Anterior cingulate cortex (tissue), 58 donors: ENCODE measurements at regions not wholly inside any gene's neighbourhood (a gene's known extent, or its start where the extent isn't known, plus 50 kb on each side); places are given as distances from the start of the nearest gene placed in this dataset.
"Not testable (repeated sequence)": the region's sequence is repeated elsewhere in the genome, so short reads cannot be mapped to it uniquely, and the experiment has no call there.

Experiments
- DNase-seq, 58 donors: peaks; one replicate each; lab custom pipeline; 2025; lab: John Stamatoyannopoulos, UW

DNA sequence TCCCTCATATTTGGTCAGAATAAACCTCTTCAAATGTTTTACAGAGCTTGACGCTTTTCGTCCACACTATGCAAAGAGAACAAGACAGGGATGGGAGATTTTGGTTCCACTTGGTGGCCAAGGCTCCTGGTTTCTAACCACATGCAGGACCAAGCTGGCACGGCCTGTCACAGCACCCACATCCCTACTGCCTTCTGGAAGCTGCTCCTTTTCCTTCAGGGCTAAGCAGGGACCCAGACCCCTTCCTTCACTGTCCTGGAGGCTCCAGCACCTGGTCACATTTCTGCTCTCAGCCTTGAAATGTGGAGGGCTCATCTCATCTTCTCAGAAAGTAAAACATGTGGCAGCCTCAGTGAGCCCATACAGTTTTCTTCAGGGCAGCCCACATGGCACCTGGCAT, 50.4 kb upstream of the ARHGEF7 start:
- no peak for DNase-seq

DNA sequence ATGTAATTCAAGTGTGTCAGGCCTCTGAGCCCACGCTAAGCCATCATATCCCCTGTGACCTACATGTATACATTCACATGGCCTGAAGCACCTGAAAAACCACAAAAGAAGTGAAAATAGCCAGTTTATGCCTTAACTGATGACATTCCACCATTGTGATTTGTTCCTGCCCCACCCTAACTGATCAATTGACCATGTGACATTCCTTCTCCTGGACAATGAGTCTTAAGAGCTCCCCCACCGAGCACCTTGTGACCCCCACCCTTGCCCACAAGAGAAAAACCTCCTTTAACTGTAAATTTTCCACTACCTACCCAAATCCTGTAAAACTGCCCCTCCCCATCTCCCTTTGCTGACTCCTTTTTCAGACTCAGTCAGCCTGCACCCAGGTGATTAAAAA, 52.1 kb upstream of the ARHGEF7 start:
- no peak for DNase-seq

DNA sequence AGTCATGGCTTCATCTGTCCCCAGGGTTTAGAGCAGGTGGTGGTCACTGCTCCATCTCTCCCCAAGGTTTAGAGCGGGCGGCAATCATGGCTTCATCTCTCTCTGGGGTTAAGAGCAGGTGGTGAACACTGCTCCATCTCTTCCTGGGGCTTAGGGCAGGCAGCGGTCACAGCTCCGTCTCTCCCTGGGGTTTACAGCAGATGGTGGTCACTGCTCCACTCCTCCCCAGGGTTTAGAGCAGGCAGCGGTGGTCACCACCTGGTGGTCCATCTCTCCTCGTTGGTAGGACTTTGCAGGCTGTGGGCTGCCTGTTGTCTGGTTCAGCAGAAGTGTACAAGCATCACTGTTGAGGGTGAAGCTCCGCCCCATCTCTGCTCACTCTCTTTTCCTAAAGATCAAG, 52.8 kb upstream of the ARHGEF7 start:
- no peak for DNase-seq

DNA sequence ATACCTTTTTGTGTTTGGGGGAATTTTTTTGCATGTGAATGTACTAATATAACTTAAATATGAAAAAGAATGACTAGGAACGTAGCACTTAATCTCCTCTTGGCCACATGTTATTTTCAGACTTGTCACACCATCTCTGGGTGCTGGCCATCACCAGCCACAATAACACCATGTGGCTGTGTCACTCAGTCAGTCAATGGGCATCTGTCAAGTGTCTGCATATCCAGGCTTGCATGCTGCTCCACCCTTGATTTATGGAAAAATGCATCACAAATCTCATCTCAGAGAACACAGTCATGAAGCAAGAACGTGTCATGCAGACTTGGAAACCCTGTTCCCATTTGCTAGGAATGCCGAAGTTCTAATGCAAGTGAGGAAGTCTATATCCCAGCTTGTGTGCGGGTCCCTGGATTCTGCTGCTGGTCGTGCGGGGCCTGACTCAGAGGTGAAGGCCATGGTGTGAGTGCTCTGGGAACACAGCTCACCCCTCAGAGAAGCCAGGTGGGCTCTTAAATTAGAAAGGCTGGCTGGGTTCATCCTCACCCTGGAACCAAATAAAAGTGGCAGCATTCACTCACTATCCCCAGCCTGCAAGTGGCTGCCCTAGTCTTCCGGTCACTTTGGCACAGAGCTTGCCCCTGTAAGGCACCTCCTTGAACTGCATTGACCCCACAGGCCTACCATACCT, 53.6 kb upstream of the ARHGEF7 start:
- DNase-seq = no peak

DNA sequence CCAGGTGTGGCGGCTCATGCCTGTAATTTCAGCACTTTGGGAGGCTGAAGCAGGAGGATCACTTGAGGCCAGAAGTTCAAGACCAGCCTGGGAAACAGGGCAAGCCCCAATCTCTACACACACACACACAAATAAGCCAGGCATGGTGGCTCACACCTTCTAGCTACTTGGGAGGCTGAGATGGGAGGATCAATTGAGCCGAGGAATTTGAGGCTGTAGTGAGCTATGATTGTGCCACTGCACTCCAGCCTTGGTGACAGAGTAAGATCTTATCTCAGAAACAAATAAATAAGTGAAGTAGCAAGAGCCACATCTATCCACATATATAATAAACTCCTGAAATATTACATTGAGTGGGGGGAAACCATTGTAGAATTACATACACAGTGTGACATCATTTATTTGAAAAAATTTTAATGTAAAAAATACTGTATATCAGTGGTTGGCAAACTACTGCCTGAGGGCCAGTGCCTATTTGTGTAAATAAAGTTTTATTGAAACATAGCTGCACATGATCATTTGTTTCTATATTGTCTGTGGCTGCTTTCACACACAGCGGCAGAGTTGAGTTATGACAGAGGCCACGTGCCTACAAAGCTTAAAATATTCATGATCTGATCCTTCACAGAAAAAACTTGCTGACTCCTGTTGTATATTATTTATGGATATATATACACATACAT, 54.7 kb upstream of the ARHGEF7 start:
- no peak for DNase-seq

DNA sequence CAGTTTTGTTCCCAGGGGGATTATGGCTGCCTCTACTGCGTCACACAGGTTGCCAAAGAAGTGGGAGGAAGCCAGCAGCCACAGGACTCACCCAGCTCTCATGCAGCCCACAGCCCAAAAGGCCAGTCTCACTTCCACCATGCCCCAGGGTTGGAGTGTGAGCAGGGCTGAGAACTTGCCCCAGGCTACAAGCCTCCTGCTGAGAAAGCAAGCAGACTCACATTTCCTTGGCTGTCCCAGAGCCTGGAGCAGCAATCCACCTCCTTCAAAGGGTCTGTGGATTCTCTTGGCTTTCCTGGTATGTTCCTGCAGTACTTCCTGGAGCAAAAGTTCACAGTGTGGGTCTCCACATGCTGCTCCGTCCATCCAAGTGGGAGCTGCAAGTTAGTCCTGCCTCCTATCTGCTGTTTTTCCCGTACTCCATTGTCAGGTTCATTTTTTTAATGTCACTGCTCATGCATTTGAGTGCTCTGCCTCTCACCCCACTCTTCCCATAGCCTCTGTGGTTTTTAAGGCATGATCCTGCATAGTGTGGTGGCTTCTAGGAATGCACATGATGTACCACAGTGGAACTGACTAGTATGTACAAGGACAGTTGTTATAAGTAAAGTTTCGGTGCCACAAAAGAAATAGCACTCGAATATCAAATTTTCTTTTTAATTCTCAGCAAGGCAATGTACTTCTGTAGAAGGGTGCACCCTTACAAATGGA, 56.2 kb upstream of the ARHGEF7 start:
- no peak for DNase-seq

DNA sequence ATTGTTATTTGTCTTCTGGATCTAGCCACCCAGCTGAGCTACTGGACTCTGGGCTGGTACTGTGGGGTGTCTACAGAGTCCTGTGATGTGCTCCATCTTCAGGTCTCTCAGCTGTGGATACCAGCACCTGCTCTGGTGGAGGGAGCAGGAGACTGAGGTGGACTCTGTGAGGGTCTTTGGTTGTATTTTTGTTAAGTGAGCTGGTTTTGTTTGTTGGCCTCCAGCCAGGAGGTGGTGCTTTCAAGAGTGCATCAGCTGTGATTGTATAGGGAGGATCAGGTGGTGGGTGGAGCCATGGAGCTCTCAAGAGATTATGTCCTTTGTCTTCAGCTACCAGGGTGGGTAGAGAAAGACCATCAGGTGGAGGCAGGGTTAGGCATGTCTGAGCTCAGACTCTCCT, 56.8 kb upstream of the ARHGEF7 start:
- DNase-seq = not testable (repeated sequence)

DNA sequence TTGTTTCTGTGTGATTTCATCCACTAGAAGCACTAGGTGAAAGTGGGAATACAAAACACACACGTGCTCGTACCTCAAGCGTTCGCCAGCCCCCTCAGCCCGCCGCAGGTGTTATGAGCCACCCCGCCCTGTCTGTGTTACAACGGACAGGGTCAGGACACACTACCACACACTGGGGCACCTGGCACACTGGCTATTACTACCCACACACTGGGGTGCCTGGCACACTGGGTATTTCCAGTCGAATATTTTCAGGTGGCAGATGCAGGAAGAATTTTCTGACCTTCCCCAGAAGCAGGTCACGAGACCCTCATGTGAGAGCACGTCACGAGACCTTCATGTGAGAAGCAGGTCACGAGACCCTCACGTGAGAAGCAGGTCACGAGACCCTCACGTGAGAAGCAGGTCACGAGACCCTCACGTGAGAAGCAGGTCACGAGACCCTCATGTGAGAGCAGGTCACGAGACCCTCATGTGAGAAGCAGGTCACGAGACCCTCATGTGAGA, 63.3 kb upstream of the ARHGEF7 start:
- DNase-seq = not testable (repeated sequence)

DNA sequence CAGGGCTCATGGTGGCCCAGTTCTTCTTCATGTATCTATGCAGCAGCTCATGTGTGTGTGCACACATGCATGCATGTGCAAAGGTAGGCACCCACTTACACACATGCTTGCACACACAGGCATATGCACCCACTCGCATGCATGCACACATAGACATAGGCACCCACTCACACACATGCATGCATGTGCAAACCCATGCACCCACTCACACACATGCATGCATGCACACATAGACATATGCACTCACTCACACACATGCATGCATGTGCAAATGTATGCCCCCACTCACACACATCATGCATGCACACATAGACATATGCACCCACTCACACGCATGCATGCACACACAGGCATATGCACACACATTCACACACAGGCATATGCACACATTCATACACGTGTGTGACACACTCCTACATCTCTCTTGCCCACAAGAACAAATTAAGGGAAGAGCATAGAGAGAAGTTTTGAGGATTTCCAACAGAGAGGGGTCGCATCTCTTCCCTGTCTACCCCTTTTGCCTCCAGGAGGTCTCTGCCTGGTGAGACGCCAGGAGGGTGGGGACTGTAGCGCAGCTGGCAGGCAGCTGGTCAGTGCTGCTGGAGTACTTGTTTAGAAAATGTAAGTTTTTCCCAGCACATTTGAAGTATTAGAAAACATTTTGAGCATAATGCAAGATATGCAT, 63.9 kb upstream of the ARHGEF7 start:
- DNase-seq = no peak

DNA sequence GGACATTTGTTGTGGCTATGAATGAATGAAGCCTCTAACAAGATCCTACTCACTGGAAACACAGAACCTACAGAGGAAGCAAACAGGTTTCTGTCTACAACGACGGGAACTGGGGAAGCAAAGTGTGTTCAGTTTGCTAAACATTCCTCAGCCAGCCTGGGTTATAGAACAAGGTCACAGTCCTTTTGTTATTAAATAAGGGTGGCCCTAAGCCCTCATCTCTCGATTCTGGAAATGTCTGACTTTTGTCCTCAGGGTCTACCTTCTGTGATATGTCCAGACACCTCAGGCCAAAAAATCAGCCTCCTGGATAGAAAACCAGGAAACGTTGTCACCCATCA, 64.6 kb upstream of the ARHGEF7 start:
- no peak for DNase-seq

DNA sequence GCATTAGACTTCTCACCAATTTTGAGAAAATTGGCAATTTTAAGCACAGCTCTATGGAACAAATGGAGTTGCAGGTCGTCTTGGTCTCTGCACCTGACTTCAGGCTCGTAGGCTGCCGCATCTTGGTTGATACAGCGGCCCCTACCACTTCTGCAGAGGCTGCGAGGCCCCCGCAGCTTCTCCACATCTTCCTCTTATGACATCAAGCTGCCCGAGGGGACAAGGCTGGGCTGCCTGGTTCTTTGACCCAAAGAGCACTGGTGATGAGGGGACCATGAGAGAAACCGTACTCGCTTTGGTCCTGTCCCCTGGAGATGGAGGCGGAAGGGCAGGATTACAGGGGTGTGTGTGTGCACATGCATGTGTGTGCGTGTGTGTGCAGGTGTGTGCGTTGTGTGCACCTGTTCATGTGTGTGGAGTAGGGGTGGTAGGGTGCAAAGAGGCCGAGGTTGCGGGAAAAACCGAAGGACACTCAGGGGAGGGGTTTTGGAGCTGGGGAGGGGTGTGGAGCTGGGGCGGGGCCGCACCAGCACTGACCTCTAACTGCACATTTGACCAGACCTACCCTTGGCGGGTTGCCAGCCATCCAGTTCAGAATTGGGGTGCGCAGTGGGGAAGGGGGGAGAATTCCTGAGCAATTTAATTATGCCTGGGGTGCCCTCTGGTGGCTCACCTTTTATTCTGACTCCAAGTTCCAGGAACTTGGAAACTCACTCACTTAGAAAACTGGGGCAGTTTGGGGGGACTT, 65.1 kb upstream of the ARHGEF7 start:
- DNase-seq = peak in 9 of 58 donors; percentile 9 to 42 (median 32)

DNA sequence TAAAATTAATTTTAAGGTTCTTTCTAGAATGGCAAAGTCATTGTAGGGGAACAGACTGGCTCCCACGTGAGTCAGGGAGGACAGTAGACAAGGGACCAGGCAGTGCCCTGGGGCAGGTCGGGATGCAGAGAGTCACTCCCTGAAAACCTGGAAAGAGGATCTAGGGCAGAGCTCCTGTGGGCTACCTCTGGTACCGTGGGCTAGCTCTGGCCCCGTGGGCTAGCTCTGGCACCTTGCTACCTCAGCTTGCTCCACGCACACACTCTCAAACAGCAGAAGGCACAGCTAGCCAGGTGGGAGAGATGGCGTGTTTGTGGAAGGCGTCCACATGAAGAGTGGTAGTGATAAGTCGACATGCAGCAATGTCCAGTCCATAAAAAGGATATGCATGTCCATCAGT, 66.7 kb upstream of the ARHGEF7 start:
- DNase-seq = no peak

DNA sequence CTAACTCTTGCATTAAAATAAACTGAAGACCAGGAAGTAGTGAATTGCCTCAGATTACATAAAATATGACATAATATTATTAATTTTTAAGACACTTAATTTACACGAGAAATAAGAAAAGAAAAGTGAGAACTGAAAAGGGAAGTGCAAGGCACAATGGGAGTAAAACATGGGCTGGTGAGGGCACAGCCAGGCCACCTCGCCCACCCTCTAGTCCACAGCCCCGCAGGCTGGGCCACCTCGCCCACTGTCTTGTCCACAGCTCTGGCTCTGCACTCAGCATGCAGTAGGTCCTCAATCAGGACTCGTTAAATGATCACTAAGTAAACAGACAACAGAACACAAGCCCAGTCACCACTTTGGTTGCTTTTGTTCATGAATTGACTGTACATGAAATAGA, 67.8 kb upstream of the ARHGEF7 start:
- no peak for DNase-seq

DNA sequence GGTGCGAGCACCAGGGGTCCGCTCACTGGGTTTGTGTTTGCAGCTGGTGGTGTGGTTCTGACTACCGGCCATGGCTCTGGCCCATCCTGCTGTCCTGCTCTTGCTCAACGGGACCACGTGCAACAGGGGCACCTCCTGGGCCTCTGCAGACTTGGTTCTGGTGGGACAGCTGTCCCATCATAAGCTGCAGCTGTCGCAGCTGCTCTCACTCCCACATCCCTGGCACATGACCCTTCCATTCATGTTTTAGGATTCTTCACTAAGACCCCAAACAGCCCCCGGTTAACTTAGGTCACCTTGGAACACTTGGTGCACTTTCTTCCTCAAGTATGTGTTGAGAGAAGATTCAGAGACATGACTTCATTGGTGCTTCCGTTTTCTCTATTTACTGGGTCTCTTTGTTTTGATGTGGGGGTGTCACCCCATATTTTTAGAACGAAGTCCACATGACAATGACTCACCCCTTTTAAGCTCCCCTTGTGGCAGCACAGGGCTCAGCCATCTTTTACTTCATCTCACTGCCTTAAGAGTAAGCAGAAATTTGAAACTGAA, 68.4 kb upstream of the ARHGEF7 start:
- peak in 1 of 58 donors; percentile 12 for DNase-seq

DNA sequence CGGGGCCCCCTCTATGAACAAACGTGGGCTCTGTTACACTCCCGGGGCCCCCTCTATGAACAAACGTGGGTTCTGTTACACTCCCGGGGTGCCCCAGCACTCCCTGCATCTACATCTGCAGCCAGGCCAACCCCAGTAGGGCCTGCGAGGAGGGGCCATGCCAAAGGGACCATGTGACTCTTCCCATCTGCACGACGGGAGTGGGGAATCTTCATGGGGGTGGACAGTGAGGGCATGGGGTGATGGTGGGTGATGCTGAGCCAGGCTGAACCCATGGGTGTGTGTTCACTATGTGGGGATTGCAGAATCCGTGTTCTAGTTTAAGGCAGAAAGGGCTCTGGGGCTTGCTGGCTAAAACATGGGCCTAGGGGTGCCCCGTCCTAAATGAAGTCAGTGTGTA, 69.9 kb upstream of the ARHGEF7 start:
- DNase-seq = no peak

DNA sequence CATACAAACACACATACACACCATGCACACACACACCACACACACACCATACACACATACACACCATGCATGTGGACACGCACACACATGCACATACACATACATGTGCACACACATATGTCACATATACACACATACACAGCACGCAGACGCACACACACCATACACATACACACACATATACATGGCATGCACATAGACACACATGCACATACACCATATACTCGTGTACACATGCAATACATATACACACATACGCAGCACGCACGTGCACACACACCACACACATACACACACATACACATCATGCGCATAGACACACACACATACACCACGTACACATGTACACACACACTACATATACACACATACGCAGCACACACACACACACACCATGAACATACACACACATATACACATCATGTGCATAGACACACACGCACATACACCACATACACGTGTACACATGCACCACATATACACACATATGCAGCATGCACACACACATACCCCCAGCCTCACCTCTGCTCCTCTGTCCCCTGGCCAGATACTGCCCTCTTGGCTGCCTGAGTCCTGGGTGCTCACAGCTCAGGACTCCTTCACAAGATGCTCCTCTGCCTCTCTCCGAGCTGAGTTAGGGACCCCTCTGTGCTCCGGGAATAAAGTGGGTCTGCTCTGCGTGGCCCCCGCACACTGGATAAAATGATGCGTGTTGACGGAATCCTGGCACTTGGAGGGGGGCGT, 70.9 kb upstream of the ARHGEF7 start:
- DNase-seq = no peak

DNA sequence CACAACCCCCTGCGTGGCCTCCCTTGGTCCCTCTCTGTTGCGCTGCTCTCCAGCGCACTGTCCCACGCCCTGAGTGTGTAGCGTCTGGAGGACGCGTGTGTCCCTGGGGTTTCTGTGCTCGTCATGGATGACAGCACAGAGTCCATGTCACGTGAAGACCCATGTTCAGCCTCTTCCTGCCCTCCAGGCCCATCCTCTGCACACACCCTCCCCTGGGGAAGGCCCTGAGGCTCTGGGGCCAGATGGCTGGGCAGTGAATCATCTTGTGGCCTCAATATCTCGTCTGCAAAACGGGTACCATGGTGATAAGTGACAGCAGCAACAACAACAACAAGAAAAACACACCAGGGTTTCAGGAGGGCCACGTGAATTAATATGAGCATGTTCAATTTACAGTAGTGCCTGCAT, 71.5 kb upstream of the ARHGEF7 start:
- no peak for DNase-seq

DNA sequence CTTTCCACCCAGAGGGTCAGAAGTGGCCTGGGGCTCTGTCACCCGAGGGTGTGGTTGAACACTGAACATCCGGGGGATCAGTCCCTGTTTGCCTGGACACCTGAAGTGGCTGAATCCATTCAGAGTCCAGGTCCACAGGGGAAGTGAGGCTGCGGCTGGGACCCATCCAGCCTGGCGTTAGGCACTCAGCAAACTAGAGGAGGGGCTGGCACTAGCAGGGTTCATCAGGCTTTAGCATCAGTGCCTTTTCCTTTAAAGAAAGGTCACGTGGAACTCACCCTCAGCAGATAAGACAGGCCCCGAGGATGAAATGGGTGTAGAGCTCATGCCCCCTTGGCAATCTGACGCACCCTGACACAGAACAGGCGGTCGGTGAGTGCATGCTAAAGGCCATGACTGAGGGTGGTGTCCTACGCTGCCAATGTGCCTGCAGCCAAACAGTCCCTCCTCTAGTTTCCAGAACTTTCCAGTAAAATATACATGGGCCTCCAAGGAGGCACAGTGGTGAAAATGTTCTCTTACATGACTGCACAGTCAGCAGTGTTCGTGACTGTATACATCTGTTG, 72.4 kb upstream of the ARHGEF7 start:
- DNase-seq = no peak

DNA sequence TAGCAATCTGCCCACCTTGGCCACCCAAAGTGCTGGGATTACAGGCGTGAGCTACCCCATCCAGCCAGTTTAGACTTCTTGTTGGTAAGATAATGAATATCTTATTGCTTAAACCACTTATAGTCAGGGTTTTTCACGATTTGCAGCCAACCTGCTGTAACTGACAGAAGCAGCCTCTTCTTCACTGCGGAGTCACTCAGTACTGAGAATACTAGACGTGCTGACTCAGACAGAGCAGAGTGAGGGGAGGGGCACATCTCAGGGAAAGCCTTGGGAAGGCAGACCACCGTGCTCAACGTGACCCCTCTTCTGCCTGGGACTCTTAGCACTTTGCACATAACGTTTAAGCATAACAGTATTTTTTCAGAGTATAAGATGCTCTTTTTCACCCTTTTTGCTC, 74.3 kb upstream of the ARHGEF7 start:
- no peak for DNase-seq
